KMS-11 (cell line): ENCODE measurements at regions not wholly inside any gene's neighbourhood (a gene's known extent, or its start where the extent isn't known, plus 50 kb on each side); places are given as distances from the start of the nearest gene placed in this dataset.

Experiments
- H2AFZ ChIP-seq: fragments of 200-600 bp; sonication (generic); 2 replicates; pipeline ENCODE4 v1.6.1; 2016; ENCODE audit warnings: antibody characterized with exemption, mixed run types, low read depth
- H3K27ac ChIP-seq: fragments of 200-600 bp; sonication (generic); 2 replicates; pipeline ENCODE4 v1.6.1; 2016; ENCODE audit warnings: mild to moderate bottlenecking, mixed run types
- H3K27me3 ChIP-seq: fragments of 200-600 bp; sonication (generic); 2 replicates; pipeline ENCODE4 v1.6.1; 2017; ENCODE audit warnings: mild to moderate bottlenecking, low read depth, mixed run types, moderate library complexity; ENCODE audit not compliant: insufficient read depth
- H3K36me3 ChIP-seq: fragments of 200-600 bp; sonication (generic); 2 replicates; pipeline ENCODE4 v1.6.1; 2017; ENCODE audit warnings: mild to moderate bottlenecking, mixed run types; ENCODE audit not compliant: insufficient read depth
- H3K4me1 ChIP-seq: fragments of 200-600 bp; sonication (generic); 2 replicates; pipeline ENCODE4 v1.6.1; 2016; ENCODE audit warnings: mild to moderate bottlenecking, low read depth, mixed run types; ENCODE audit not compliant: poor library complexity, severe bottlenecking
- H3K4me2 ChIP-seq: fragments of 200-600 bp; sonication (generic); 2 replicates; pipeline ENCODE4 v1.7.0; 2016; ENCODE audit warnings: mild to moderate bottlenecking, mixed run types
- H3K4me3 ChIP-seq: fragments of 200-600 bp; sonication (generic); IDR thresholded peaks from 2 replicates; pipeline ENCODE4 v1.6.1; 2017; ENCODE audit warnings: low read depth, low read length, mixed read lengths; ENCODE audit not compliant: insufficient read depth
- H3K79me2 ChIP-seq: fragments of 200-600 bp; sonication (generic); 2 replicates; pipeline ENCODE4 v1.6.1; 2016; ENCODE audit warnings: low read depth, mixed run types; ENCODE audit not compliant: insufficient read depth
- H3K9ac ChIP-seq: fragments of 200-600 bp; sonication (generic); 2 replicates; pipeline ENCODE4 v1.6.1; 2016; ENCODE audit warnings: mild to moderate bottlenecking, mixed run types
- H4K20me1 ChIP-seq: fragments of 200-600 bp; sonication (generic); 2 replicates; pipeline ENCODE4 v1.6.1; 2016; ENCODE audit warnings: mild to moderate bottlenecking, mixed run types; ENCODE audit not compliant: insufficient read depth
- TF ChIP-seq, protein P1 (sequence below): fragments of 200-600 bp; sonication (generic); conservative IDR thresholded peaks from 2 replicates; pipeline ENCODE4 v1.6.1; 2017; ENCODE audit warnings: low read depth, mild to moderate bottlenecking, antibody characterized with exemption, low read length, moderate library complexity, mixed read lengths

DNA sequence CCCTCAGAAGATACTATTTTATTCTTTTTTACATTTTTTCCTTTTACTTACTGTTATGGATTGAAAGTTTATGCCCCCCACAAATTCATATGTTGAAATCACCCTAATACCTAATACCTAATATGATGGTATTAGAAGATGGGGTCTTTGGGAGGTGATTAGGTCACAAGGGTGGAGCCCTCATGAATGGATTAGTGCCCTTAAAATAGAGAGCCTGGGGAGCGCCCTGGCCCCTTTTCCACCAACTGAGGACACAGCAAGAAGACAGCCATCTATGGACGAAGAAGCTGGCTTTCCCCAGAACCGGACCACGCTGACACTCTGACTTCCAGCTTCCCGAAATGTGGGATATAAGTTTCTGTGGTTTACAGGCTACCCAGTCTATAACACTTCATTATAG lies 58.6 kb upstream of the FAT1 start:
- no peaks in the 10 kb centered on the region for H3K79me2 ChIP-seq
- no peak overlapping the region for H3K9ac ChIP-seq
- TF ChIP-seq, protein P1, sequence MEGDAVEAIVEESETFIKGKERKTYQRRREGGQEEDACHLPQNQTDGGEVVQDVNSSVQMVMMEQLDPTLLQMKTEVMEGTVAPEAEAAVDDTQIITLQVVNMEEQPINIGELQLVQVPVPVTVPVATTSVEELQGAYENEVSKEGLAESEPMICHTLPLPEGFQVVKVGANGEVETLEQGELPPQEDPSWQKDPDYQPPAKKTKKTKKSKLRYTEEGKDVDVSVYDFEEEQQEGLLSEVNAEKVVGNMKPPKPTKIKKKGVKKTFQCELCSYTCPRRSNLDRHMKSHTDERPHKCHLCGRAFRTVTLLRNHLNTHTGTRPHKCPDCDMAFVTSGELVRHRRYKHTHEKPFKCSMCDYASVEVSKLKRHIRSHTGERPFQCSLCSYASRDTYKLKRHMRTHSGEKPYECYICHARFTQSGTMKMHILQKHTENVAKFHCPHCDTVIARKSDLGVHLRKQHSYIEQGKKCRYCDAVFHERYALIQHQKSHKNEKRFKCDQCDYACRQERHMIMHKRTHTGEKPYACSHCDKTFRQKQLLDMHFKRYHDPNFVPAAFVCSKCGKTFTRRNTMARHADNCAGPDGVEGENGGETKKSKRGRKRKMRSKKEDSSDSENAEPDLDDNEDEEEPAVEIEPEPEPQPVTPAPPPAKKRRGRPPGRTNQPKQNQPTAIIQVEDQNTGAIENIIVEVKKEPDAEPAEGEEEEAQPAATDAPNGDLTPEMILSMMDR = no peak
- H2AFZ ChIP-seq = no peak overlapping the region
- H3K36me3 ChIP-seq = no peaks in the 10 kb centered on the region
- H3K27me3 ChIP-seq = no peaks in the 10 kb centered on the region
- H3K4me3 ChIP-seq = no peak overlapping the region
- no peaks in the 10 kb centered on the region for H3K4me1 ChIP-seq
- H3K4me2 ChIP-seq = no peak overlapping the region
- H3K27ac ChIP-seq = no peak overlapping the region
- H4K20me1 ChIP-seq = no peaks in the 10 kb centered on the region

GRCh38 chr4:186787536-186787935 lies 63.9 kb upstream of the FAT1 start:
- Histone ChIP-seq H3K27me3 (no peaks in the 10 kb centered on the region), H2AFZ (no peak overlapping the region), H3K4me1 (peaks cover 2% of the 10 kb centered on the region), H4K20me1 (no peaks in the 10 kb centered on the region), H3K36me3 (no peaks in the 10 kb centered on the region), H3K9ac (no peak overlapping the region), H3K4me3 (no peak overlapping the region), H3K4me2 (no peak overlapping the region), H3K27ac (no peak overlapping the region), H3K79me2 (no peaks in the 10 kb centered on the region)
- TF ChIP-seq, protein P1 = no peak

DNA sequence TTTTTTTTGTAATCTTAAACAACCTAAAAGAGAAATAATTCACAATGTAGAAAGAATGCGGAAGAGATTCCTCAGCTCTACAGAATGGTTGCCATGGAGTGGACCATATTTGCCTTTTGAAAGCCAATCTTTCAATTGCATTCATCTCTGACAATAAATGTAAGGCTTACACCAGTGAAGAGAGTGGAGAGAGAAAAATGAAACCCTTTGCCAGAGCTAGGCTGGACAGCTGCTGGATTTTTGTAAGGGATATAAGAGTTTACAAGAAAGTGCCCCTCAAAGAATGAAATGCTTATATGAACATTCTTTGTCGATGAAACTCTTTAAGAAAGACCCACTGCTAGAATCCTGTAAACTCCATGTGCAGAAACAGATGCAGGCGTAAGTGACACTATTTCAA lies 66.0 kb upstream of the FAT1 start:
- H3K4me2 ChIP-seq = no peak overlapping the region
- H3K36me3 ChIP-seq = no peaks in the 10 kb centered on the region
- TF ChIP-seq, protein P1 = no peak
- H3K27ac ChIP-seq = no peak overlapping the region
- H3K79me2 ChIP-seq = no peaks in the 10 kb centered on the region
- H3K27me3 ChIP-seq = no peaks in the 10 kb centered on the region
- H3K9ac ChIP-seq = no peak overlapping the region
- peaks cover 20% of the 10 kb centered on the region for H3K4me1 ChIP-seq
- H3K4me3 ChIP-seq = no peak overlapping the region
- H2AFZ ChIP-seq = no peak overlapping the region
- H4K20me1 ChIP-seq = no peaks in the 10 kb centered on the region; the same call in 1 of the 2 replicates

DNA sequence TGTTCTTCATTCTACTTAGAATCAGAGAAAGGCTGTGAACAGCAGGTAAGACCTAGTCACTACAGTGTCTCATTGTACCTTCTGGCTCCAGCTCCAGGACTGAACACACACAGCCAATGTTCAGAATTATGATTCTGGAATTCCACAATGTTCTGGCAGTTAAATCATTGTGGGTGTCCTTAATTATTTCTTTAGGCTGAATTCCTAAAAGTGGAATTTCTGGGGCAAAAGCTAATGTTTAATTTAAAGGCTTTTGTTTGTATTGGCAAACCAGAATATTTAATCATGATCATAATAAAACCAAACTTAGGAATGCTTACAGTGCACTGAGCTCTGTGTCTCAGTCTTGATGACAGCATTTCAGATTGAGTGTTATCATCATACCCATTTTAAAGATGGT lies 67.0 kb upstream of the FAT1 start:
- Histone ChIP-seq H3K4me2 (no peak overlapping the region), H3K27ac (no peak overlapping the region), H3K4me3 (no peak overlapping the region), H3K9ac (no peak overlapping the region), H3K4me1 (peaks cover 20% of the 10 kb centered on the region), H3K27me3 (no peaks in the 10 kb centered on the region), H3K36me3 (no peaks in the 10 kb centered on the region), H3K79me2 (no peaks in the 10 kb centered on the region), H2AFZ (no peak overlapping the region), H4K20me1 (no peaks in the 10 kb centered on the region; the same call in 1 of the 2 replicates)
- TF ChIP-seq, protein P1 = no peak
